Stomach (tissue), 8 donors: ENCODE measurements at regions not wholly inside any gene's neighbourhood (a gene's known extent, or its start where the extent isn't known, plus 50 kb on each side); places are given as distances from the start of the nearest gene placed in this dataset.

Source experiments
- DNase-seq, 2 donors: peaks; one replicate each; pipeline versions ENCODE4 v3.0.0 to v3.0.0-alpha.2; 2013 to 2019
- H3K27ac ChIP-seq, 5 donors: fragments of 200-600 bp in 4 of 5; sonication (generic) in 4 of 5; one replicate each; pipeline ENCODE4 v1.5.1; 2013 to 2019; ENCODE audit warnings: mild to moderate bottlenecking in 1 of 5, moderate library complexity in 1 of 5
- H3K27me3 ChIP-seq, 3 donors: fragments of 200-600 bp; sonication (generic); one replicate each; pipeline ENCODE4 v1.5.1; 2017 to 2019; ENCODE audit warnings: mixed run types in 1 of 3
- H3K36me3 ChIP-seq, 4 donors: fragments of 200-600 bp; sonication (generic); 1 replicate in 3 of 4; 2 replicates in 1 of 4; pipeline ENCODE4 v1.5.1; 2016 to 2019
- H3K4me1 ChIP-seq, 4 donors: fragments of 200-600 bp; sonication (generic); one replicate each; pipeline ENCODE4 v1.5.1; 2016 to 2019
- H3K4me3 ChIP-seq, 4 donors: fragments of 200-600 bp; sonication (generic) in 3 of 4; one replicate each; pipeline ENCODE4 v1.5.1; 2016 to 2019; ENCODE audit warnings: mild to moderate bottlenecking in 1 of 4
- H3K9me3 ChIP-seq, 4 donors: fragments of 200-600 bp; sonication (generic); one replicate each; pipeline ENCODE4 v1.5.1; 2016 to 2019
- CTCF ChIP-seq, 7 experiments: fragments of 450-650 bp in 4 of 7; fragments of 200-600 bp in 3 of 7; sonication (generic) in 3 of 7; IDR thresholded peaks; one replicate each; pipeline ENCODE4 v1.5.1; 2016 to 2019; ENCODE audit warnings: antibody characterized with exemption in 7 of 7, control low read depth in 2 of 7, mild to moderate bottlenecking in 1 of 7
- EP300 ChIP-seq: sonication (generic); formaldehyde crosslinking; IDR thresholded peaks from one replicate; pipeline ENCODE4 v1.6.1; 2017; ENCODE audit warnings: antibody characterized with exemption
- POLR2A ChIP-seq, 4 donors: fragments of 450-650 bp; IDR thresholded peaks; one replicate each; pipeline ENCODE4 v1.6.1; 2016; ENCODE audit warnings: antibody characterized with exemption in 4 of 4, control low read depth in 2 of 4, mild to moderate bottlenecking in 1 of 4, moderate library complexity in 1 of 4
- POLR2AphosphoS5 ChIP-seq, 3 donors: sonication (generic); formaldehyde crosslinking; IDR thresholded peaks; one replicate each; pipeline ENCODE4 v1.6.1; 2016; ENCODE audit warnings: antibody characterized with exemption in 3 of 3
- WGBS, 5 donors: extraction: QIAGEN DNeasy Blood & Tissue Kit in 3 of 5; methylation state at CpG; one replicate each; pipeline versions ENCODE4 v1.1.5 to v1.1.7; 2013 to 2018; 5-methylcytosine and 5-hydroxymethylcytosine counted together
- intact Hi-C: fragments of 100-400 bp; cut with DNase I; formaldehyde crosslinking; loops from one replicate; pipeline ENCODE4 v1.15.1; 2023; ENCODE audit warnings: low total_unique reads
- donor health status: healthy with polysubstance abuse.
- donor health status: Bipolar disorder and iron deficiency.
- donor health status: healthy.

- peaks cover 0 to 20% (median 3%) of the 10 kb centered on the region in 4 donors for H3K4me1 ChIP-seq
- TF ChIP-seq POLR2AphosphoS5 (IDR thresholded peaks at IDR 0.05) (no peak), POLR2A (IDR thresholded peaks at IDR 0.05) (no peak), EP300 (no peak), CTCF (IDR thresholded peaks at IDR 0.05) (no peak)
- DNase-seq: no peak
- no peak overlapping the region for H3K27ac ChIP-seq
- H3K9me3 ChIP-seq: no peaks in the 10 kb centered on the region
- H3K27me3 ChIP-seq: peaks cover 0 to 11% (median 0%) of the 10 kb centered on the region in 3 donors
- no peaks in the 10 kb centered on the region for H3K36me3 ChIP-seq
- WGBS, 5 donors: 82 to 93% (median 90%) methylated on average over 6 of the region's 6 CpGs
- intact Hi-C loops: no loop called here
- no peak overlapping the region for H3K4me3 ChIP-seq
These were observed 130.3 kb upstream of the CHST15 start for GRCh38 chr10:124223711-124224085.

GRCh38 chr10:124222988-124223710, 129.8 kb upstream of the CHST15 start:
- TF ChIP-seq POLR2AphosphoS5 (IDR thresholded peaks at IDR 0.05) (no peak), EP300 (no peak), CTCF (IDR thresholded peaks at IDR 0.05) (no peak), POLR2A (IDR thresholded peaks at IDR 0.05) (no peak)
- H3K4me1 ChIP-seq: peaks cover 0 to 20% (median 3%) of the 10 kb centered on the region in 4 donors
- peaks cover 0 to 11% (median 0%) of the 10 kb centered on the region in 3 donors for H3K27me3 ChIP-seq
- H3K9me3 ChIP-seq: no peaks in the 10 kb centered on the region
- intact Hi-C loops: no loop called here
- DNase-seq: no peak
- H3K4me3 ChIP-seq: no peak overlapping the region
- WGBS, 5 donors: 67 to 84% (median 78%) methylated on average over 7 to 10 of the region's 10 CpGs
- no peaks in the 10 kb centered on the region for H3K36me3 ChIP-seq
- no peak overlapping the region for H3K27ac ChIP-seq

- H3K9me3 ChIP-seq: no peaks in the 10 kb centered on the region
- WGBS, 5 donors: 68 to 80% (median 76%) methylated on average over 14 to 15 of the region's 15 CpGs
- peak overlapping the region in 1 of 5 donors; percentile 53 for H3K27ac ChIP-seq
- no peaks in the 10 kb centered on the region for H3K36me3 ChIP-seq
- peak in 1 of 2 donors; percentile 48 for DNase-seq
- intact Hi-C loops: no loop called here
- H3K27me3 ChIP-seq: peaks cover 0 to 11% (median 0%) of the 10 kb centered on the region in 3 donors
- H3K4me1 ChIP-seq: peaks cover 0 to 20% (median 3%) of the 10 kb centered on the region in 4 donors
- TF ChIP-seq CTCF (IDR thresholded peaks at IDR 0.05) (no peak), POLR2A (IDR thresholded peaks at IDR 0.05) (no peak), EP300 (no peak), POLR2AphosphoS5 (IDR thresholded peaks at IDR 0.05) (no peak)
- no peak overlapping the region for H3K4me3 ChIP-seq
These were observed 129.1 kb upstream of the CHST15 start for GRCh38 chr10:124222318-124222987.

GRCh38 chr10:124221356-124222317, 128.2 kb upstream of the CHST15 start:
- WGBS, 5 donors: 30 to 40% (median 33%) methylated on average over 22 of the region's 22 CpGs
- Histone ChIP-seq H3K27ac (peak overlapping the region in 1 of 5 donors; percentile 53), H3K9me3 (no peaks in the 10 kb centered on the region), H3K4me1 (peaks cover 0 to 20% (median 3%) of the 10 kb centered on the region in 4 donors), H3K4me3 (no peak overlapping the region), H3K27me3 (peaks cover 0 to 11% (median 0%) of the 10 kb centered on the region in 3 donors), H3K36me3 (no peaks in the 10 kb centered on the region)
- peak in 1 of 2 donors; percentile 43 for DNase-seq
- intact Hi-C loops: no loop called here
- no peak for TF ChIP-seq POLR2AphosphoS5 (IDR thresholded peaks at IDR 0.05)
- no peak for TF ChIP-seq EP300
- no peak for TF ChIP-seq CTCF (IDR thresholded peaks at IDR 0.05)
- TF ChIP-seq POLR2A (IDR thresholded peaks at IDR 0.05): no peak
